GM18520 (cell line): ENCODE measurements at regions not wholly inside any gene's neighbourhood (a gene's known extent, or its start where the extent isn't known, plus 50 kb on each side); places are given as distances from the start of the nearest gene placed in this dataset.
"Not testable (repeated sequence)": the region's sequence is repeated elsewhere in the genome, so short reads cannot be mapped to it uniquely, and the experiment has no call there.

ENCODE experiments used
- ATAC-seq: cut with Tn5 transposase; IDR thresholded peaks from one replicate; pipeline ENCODE4 v1.9.1; 2021; ENCODE audit not compliant: unreplicated experiment

GRCh38 chr2:52622266-52622665, 1145.3 kb upstream of the CHAC2 start:
- ATAC-seq, result no peak

GRCh38 chr2:52613064-52613463, 1154.5 kb upstream of the CHAC2 start:
- no peak for ATAC-seq

DNA sequence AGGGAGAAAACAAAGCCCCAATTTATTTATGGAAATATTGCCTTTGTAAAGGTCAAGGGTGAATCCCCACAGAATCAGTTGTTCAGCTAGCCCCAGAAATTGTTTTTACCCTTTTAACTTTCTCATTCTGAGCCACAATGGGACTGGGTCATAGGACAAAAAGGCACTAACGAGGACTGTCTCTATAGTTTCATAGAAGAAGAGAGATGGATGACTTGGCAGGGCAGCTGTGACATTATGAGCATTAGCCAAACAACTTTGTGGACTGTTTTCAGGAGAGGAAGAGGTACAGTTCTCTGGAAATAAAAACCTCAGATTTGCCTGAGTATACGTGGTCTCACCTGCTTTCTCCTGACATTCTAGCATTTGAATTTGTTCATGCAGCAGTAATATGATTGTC, 1155.8 kb upstream of the CHAC2 start:
- no peak for ATAC-seq

GRCh38 chr2:52608030-52608429, 1159.6 kb upstream of the CHAC2 start:
- ATAC-seq, result no peak

- ATAC-seq, result no peak
Observed at GRCh38 chr2:52597346-52597745, 1170.3 kb upstream of the CHAC2 start.

DNA sequence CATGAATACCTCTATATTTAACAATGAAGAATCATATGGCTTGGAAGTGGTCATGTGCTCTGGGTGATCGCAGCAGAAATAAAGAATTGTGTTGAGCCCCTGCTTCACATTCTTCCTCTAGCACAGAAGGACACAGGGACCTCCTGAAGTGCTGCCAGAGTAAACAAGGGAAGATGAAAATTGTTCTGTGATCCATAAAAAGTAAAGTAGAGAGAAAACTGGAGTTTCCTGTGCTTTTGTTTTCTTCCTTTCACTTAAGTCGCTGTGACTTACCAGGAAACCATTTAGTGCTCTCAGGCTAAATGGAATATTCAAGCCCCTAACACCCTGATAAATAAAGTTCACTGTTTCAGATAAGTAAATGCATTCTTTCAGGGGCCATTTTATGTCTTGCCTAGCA, 1173.6 kb upstream of the CHAC2 start:
- ATAC-seq, result no peak

- ATAC-seq, result not testable (repeated sequence)
Observed at GRCh38 chr2:52584071-52584470, 1183.5 kb upstream of the CHAC2 start.

DNA sequence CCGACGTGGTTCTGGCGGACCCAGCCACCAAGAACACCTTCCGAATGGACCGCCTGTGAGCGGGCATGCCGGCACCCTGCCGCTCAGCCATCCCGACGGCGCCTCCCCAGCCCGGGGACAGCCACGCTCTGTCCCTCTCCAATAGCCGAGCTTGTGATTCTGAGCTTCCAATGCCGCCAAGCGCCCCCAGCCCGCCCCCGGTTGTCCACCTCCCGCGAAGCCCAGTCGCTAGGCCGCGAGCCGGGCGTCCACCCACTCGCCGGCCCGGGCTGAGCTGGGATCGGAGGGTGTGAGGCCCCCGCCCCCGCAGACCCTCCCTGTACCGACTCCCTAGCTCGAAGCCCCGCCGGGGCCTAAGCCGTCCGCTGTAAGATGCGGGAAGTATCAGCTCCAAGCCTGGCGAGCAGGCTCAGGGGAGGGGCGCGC, 1195.1 kb upstream of the CHAC2 start:
- ATAC-seq, result no peak

- ATAC-seq, result no peak
Observed at GRCh38 chr2:52571380-52572347, 1195.9 kb upstream of the CHAC2 start.

DNA sequence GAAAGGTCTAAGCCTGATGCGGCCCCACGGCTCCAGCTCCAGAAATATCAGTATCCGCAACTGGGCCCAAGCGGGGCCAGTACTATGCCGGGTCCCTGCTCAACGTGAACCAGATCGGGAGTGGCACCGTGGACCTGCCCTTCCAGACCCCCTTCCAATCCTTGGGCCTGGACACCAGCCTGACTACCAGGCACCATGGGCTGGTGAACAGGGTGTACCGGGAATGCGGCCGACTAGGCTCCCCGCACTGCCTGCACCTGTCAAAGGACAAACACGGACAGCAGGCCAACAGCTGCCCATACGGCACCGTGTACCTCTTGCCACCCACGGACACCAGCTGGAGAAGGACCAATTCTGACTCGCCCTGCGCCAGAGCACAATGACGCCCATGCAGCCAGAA, 1196.9 kb upstream of the CHAC2 start:
- ATAC-seq, result no peak

- no peak for ATAC-seq
Observed at GRCh38 chr2:52563151-52563550, 1204.5 kb upstream of the CHAC2 start.

- no peak for ATAC-seq
Observed at GRCh38 chr2:52558265-52558664, 1209.3 kb upstream of the CHAC2 start.

DNA sequence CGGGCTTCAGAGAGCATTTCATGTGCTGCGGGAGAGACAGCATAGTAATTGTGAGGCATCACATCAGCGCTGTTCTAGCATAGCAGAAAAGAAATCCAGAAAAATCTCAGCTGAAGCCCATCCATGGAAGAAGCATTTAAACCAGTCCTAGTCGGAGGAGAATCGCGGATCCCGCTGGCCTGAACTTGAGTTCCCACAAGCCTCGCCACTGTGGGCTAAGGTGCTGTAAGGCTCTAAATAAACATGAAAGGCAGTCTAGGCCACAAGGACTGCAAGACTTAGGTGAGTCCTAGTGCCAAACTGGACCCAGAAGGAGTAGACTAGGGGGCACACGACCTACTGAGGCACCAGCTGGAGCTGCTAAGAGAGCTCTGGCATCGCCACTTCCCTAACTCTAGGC, 1225.3 kb upstream of the CHAC2 start:
- ATAC-seq, result no peak

DNA sequence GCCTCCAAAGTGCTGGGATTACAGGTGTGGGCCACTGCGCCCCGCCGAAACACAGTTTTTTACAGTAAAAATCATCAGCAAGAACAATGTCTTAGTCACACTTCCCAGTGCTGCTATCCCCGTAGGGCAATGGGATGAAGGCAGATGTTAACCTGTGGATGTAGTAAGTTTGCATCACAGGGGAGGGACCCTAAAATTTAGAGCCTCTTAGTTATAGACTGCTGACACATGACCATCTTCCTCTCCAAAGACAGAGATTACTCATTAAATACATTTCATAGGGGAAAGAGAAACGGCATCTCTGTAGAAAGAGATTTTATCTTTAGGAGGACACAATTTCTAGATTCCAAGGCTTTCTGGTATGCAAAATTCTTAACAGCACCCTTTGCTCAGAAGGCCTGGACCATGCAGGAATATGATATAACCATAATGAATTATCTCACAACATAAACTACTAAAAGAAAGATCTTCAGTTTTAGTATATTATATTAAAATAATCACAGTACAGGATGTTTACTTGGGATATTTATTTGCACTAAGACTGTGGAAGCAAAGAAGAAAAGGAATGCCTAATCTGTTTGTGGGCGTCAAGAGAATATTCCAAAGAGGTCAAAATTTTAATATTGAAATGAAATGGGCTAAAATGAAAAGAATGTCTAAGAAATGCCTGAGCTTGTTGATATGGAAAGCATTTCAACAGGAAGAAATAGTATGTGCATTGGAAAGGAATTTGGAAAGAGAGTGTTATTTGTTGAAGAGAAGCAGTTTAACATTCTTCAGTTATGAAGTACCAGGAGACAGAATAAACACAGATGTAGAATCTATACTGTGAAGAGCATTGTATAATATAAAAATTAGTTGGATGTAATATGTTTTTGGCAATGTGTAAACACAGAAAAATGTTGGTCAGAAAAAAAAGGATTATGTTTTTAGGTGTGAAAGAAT, 1228.3 kb upstream of the CHAC2 start:
- ATAC-seq, result no peak

- ATAC-seq, result no peak
Observed at GRCh38 chr2:52537588-52537987, 1230.0 kb upstream of the CHAC2 start.

DNA sequence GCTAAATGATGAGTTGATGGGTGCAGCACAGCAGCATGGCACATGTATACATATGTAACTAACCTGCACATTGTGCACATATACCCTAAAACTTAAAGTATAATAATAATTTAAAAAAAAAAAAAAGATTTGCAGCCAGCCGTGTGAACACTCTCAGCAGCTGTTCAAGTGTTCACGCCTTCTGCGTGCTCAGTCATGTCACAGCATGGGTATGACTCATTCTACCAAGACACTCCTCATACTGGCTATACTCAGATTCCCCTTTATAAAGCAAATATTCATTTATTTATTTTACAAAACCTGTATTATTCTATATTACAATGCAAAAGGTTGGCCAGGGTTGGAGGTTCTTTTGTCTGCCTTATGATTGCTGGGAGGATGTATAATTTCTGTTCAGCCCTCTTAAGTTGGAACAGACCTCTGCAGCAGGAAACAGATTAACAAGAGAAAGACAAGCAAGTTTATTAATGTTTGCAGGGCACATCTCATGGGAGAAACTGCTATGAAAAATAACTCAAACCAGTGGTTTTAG, 1230.6 kb upstream of the CHAC2 start:
- ATAC-seq, result no peak

DNA sequence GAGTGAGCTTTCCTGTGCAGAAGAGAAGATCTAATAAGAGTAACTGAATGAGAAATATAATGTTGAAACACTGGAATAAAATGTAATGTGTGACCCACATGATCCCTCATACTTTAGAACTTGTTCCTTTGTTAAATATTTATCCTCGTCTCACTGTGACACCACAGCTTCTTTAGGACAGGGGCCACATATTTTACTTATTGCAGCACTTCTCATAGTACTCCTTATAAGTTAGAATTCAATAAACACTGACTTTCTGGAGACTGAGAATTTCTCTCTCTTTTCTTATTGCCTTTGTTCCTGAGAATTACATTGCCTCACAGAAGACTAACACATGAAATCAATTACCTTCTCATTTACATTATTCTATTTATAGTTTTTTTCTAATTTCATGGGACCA, 1234.6 kb upstream of the CHAC2 start:
- ATAC-seq, result no peak

DNA sequence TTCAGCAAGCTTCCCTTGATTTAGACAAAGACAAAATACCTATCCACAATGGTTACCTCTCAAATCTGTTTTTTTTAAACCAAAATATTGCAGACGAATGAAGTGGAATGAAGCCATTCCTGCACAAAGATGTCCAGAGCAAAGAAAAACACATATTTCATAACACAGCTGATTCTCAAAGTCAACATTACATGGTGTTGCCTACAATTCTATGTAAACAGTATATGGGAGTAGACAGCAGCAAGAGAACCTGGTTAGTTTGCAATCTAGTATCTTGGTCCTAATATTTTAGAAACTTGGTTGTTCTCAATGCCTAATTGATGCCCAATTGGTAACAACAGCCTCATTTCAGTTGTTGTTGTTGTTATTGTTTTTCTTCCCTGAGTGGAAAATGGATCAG, 1240.9 kb upstream of the CHAC2 start:
- ATAC-seq, result no peak

DNA sequence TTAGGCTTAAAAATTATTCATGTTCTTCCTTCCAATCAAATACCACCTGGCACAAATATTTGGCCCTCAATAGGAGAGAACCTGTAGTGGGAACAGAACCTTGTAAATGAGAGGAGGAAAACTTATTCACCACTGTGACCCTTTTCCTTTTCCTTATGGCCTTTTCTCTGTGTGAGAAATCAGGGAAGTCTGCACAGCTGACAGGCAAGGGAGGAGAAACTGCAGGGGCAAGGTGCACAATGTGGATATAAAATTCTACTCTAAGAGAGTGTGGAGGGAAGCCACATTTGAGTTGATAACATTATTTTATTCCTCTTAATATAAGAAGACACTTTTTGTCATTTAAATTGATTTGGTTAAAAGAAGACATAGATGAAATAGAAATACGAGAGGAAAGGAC, 1247.0 kb upstream of the CHAC2 start:
- ATAC-seq, result no peak

GRCh38 chr2:52518678-52519077, 1248.9 kb upstream of the CHAC2 start:
- ATAC-seq, result no peak

GRCh38 chr2:52512760-52513159, 1254.8 kb upstream of the CHAC2 start:
- ATAC-seq, result no peak
